OCI-LY7 (cell line): ENCODE measurements at regions not wholly inside any gene's neighbourhood (a gene's known extent, or its start where the extent isn't known, plus 50 kb on each side); places are given as distances from the start of the nearest gene placed in this dataset.

Source experiments
- CTCF ChIP-seq: fragments of 200-600 bp; sonication (generic); conservative IDR thresholded peaks from 2 replicates; pipeline ENCODE4 v1.5.1; 2014; ENCODE audit warnings: mild to moderate bottlenecking, antibody characterized with exemption, low read length, moderate library complexity, mixed read lengths
- EZH2phosphoT487 ChIP-seq: fragments of 200-600 bp; sonication (generic); IDR thresholded peaks from 2 replicates; pipeline ENCODE4 v1.6.1; 2018; ENCODE audit warnings: low read depth, borderline replicate concordance, mild to moderate bottlenecking, mixed run types, antibody characterized with exemption, low read length, moderate library complexity, mixed read lengths

- TF ChIP-seq CTCF (no peak), EZH2phosphoT487 (no peak)
Measured at GRCh38 chr11:115724666-115725065, 220.5 kb upstream of the CADM1 start.
